Pancreas (tissue), 10 donors: ENCODE measurements at regions not wholly inside any gene's neighbourhood (a gene's known extent, or its start where the extent isn't known, plus 50 kb on each side); places are given as distances from the start of the nearest gene placed in this dataset.

Source experiments
- ATAC-seq, 4 donors: fragments of 200-7000 bp; cut with Tn5 transposase; one replicate each; pipeline versions ENCODE4 v1.8.0 to v1.9.1; 2020; ENCODE audit warnings: mild to moderate bottlenecking in 4 of 4, moderate library complexity in 4 of 4
- DNase-seq, 6 donors: peaks; one replicate each; pipeline ENCODE4 v3.0.0-alpha.2; 2020
- FAIRE-seq: peaks from 2 replicates; lab custom pipeline; 2012; peaks lifted over from hg19 to GRCh38; lab: Jason Lieb, UNC
- H3K27ac ChIP-seq, 4 donors: fragments of 200-600 bp; sonication (generic); 1 replicate in 3 of 4; 2 replicates in 1 of 4; pipeline versions ENCODE4 v1.5.0 to v1.8.0; 2020
- H3K27me3 ChIP-seq, 4 donors: fragments of 200-600 bp; one replicate each; pipeline ENCODE4 v1.8.0; 2021
- H3K36me3 ChIP-seq, 3 donors: fragments of 200-600 bp; sonication (generic) in 1 of 3; one replicate each; pipeline versions ENCODE4 v1.5.0 to v1.8.0; 2020 to 2021
- H3K4me1 ChIP-seq, 3 donors: fragments of 200-600 bp; one replicate each; pipeline ENCODE4 v1.8.0; 2021
- H3K4me3 ChIP-seq, 4 donors: fragments of 200-600 bp; sonication (generic) in 2 of 4; one replicate each; pipeline versions ENCODE4 v1.5.0 to v1.8.0; 2020 to 2021
- H3K9me3 ChIP-seq, 4 donors: fragments of 200-600 bp; one replicate each; pipeline ENCODE4 v1.8.0; 2021
- WGBS, 2 donors: extraction: QIAGEN DNeasy Blood & Tissue Kit; methylation state at CpG; one replicate each; pipeline ENCODE4 v1.1.7; 2013; 5-methylcytosine and 5-hydroxymethylcytosine counted together
- intact Hi-C, 3 donors: fragments of 100-400 bp; cut with DNase I; formaldehyde crosslinking; loops; one replicate each; pipeline versions ENCODE4 v1.11.1 to v1.14.2; 2022
- TF ChIP-seq, protein P1 (sequence below), 4 donors: fragments of 200-600 bp; sonication (generic) in 3 of 4; IDR thresholded peaks; one replicate each; pipeline versions ENCODE4 v1.5.0 to v1.8.0; 2021; ENCODE audit warnings: antibody characterized with exemption in 4 of 4
- donor health status: healthy with polysubstance abuse.
- donor health status: DM: no; HTN: no; CAD: no; lungs with moderate emphysema.
- donor health status: DM: no; HTN: no; CAD: no.
- donor health status: control.
- donor health status: control.
- donor health status: Bipolar disorder and iron deficiency.
- donor health status: DM: yes; HTN: yes; CAD: no.
- donor health status: DM: no; HTN: no; CAD: no.
- donor health status: DM: no; HTN: no; CAD: no.
- donor health status: DM: yes; HTN: yes; CAD: no.

DNA sequence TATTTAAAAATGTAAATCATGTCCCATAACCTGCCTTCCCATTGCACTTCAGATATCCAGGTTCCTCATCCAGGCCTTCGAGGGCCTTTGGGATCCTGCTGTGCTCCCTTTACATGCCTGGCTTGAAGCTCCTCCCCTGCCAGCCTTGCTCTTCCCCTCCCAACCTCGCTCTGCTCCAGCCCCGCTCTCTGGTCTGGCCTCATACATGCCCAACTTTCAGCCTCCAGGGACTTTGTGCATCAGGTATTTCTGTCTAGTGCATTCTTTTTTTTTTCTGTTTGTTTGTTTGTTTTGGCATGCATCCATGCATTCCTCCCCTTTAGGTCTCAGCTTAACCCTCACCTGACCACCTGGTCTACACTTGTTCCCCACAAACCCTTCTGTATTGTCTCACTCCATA, 160.3 kb downstream of the SNX10 start:
- Histone ChIP-seq H3K27me3 (no peaks in the 10 kb centered on the region), H3K9me3 (no peaks in the 10 kb centered on the region), H3K36me3 (no peaks in the 10 kb centered on the region), H3K27ac (peak overlapping the region in 1 of 4 donors; percentile 44), H3K4me1 (peaks cover 0 to 3% (median 0%) of the 10 kb centered on the region in 3 donors), H3K4me3 (no peak overlapping the region)
- ATAC-seq (peak; percentile 26 to 84 (median 69)), DNase-seq (peak in 4 of 6 donors; percentile 21 to 55 (median 40)), FAIRE-seq (no peak)
- 61 to 68% methylated on average over 3 of the region's 3 CpGs for WGBS, 2 donors
- intact Hi-C loops = no loop called here
- TF ChIP-seq, protein P1, sequence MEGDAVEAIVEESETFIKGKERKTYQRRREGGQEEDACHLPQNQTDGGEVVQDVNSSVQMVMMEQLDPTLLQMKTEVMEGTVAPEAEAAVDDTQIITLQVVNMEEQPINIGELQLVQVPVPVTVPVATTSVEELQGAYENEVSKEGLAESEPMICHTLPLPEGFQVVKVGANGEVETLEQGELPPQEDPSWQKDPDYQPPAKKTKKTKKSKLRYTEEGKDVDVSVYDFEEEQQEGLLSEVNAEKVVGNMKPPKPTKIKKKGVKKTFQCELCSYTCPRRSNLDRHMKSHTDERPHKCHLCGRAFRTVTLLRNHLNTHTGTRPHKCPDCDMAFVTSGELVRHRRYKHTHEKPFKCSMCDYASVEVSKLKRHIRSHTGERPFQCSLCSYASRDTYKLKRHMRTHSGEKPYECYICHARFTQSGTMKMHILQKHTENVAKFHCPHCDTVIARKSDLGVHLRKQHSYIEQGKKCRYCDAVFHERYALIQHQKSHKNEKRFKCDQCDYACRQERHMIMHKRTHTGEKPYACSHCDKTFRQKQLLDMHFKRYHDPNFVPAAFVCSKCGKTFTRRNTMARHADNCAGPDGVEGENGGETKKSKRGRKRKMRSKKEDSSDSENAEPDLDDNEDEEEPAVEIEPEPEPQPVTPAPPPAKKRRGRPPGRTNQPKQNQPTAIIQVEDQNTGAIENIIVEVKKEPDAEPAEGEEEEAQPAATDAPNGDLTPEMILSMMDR (IDR thresholded peaks at IDR 0.05) = no peak

- H3K27ac ChIP-seq = no peak overlapping the region
- TF ChIP-seq, protein P1 (IDR thresholded peaks at IDR 0.05) = no peak
- DNase-seq (no peak), FAIRE-seq (no peak), ATAC-seq (no peak)
- WGBS, 2 donors = 60 to 76% methylated on average over 3 of the region's 3 CpGs
- peaks cover 0 to 3% (median 0%) of the 10 kb centered on the region in 3 donors for H3K4me1 ChIP-seq
- intact Hi-C loops = no loop called here
- H3K9me3 ChIP-seq = no peaks in the 10 kb centered on the region
- no peaks in the 10 kb centered on the region for H3K27me3 ChIP-seq
- no peak overlapping the region for H3K4me3 ChIP-seq
- H3K36me3 ChIP-seq = no peaks in the 10 kb centered on the region
Observed at GRCh38 chr7:26454180-26454579, 162.5 kb downstream of the SNX10 start.

- Histone ChIP-seq H3K9me3 (no peaks in the 10 kb centered on the region), H3K4me1 (peaks cover 12 to 21% (median 14%) of the 10 kb centered on the region in 3 donors), H3K4me3 (no peak overlapping the region), H3K27me3 (no peaks in the 10 kb centered on the region), H3K27ac (no peak overlapping the region), H3K36me3 (no peaks in the 10 kb centered on the region)
- intact Hi-C loops = no loop called here
- ATAC-seq (no peak), FAIRE-seq (no peak), DNase-seq (no peak)
- TF ChIP-seq, protein P1 (IDR thresholded peaks at IDR 0.05) = no peak
- WGBS, 2 donors = 90% methylated on average over 7 of the region's 7 CpGs
Observed at GRCh38 chr7:26457696-26458327, 166.2 kb downstream of the SNX10 start.

- ATAC-seq = no peak
- no peak for FAIRE-seq
- Histone ChIP-seq H3K9me3 (no peaks in the 10 kb centered on the region), H3K27me3 (no peaks in the 10 kb centered on the region), H3K27ac (no peak overlapping the region), H3K36me3 (no peaks in the 10 kb centered on the region), H3K4me3 (no peak overlapping the region), H3K4me1 (peaks cover 12 to 21% (median 14%) of the 10 kb centered on the region in 3 donors)
- WGBS, 2 donors = 87 to 94% methylated on average over 6 of the region's 6 CpGs
- TF ChIP-seq, protein P1 (IDR thresholded peaks at IDR 0.05) = no peak
- no peak for DNase-seq
- intact Hi-C loops = no loop called here
Observed at GRCh38 chr7:26458466-26459145, 166.9 kb downstream of the SNX10 start.
